ENCODE measurements at regions not wholly inside any gene's neighbourhood (a gene's known extent, or its start where the extent isn't known, plus 50 kb on each side); places are given as distances from the start of the nearest gene placed in this dataset.

- DNase-seq = no peak
- Mint-ChIP-seq H3K4me1 (no peaks in the 10 kb centered on the region), H3K9me3 (no peaks in the 10 kb centered on the region), H3K27ac (no peak overlapping the region), H3K4me3 (no peak overlapping the region), H3K36me3 (no peaks in the 10 kb centered on the region), H3K27me3 (ENCODE audit: low read depth in 3 of 3) (peaks cover 6 to 9% (median 9%) of the 10 kb centered on the region in 3 donors)
Measured at GRCh38 chr20:60587986-60588385, 629.8 kb downstream of the CDH26 start.

DNA sequence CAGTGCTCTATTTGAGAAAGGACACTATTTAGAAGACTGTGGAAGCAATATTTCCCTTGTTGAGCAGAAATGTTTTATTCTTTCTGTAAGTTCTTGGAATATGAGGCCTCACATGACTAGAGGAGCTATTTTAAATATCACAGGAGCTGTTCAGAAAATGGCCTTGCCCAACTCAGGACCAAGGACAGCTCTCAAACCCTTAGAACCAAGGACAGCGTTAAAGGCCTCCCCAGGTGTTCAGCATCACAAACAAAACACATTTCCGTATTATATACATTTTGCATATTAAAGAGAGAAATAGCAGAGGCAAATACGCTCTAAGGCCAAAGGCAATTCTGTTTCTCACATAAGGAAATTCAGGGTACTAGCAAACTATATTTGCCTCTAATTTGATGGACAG, 631.4 kb downstream of the CDH26 start:
- H3K9me3 Mint-ChIP-seq = no peaks in the 10 kb centered on the region
- H3K36me3 Mint-ChIP-seq = no peaks in the 10 kb centered on the region
- peaks cover 6 to 9% (median 9%) of the 10 kb centered on the region in 3 donors for H3K27me3 Mint-ChIP-seq (ENCODE audit: low read depth in 3 of 3)
- H3K4me1 Mint-ChIP-seq = no peaks in the 10 kb centered on the region
- DNase-seq = no peak
- H3K27ac Mint-ChIP-seq = no peak overlapping the region
- no peak overlapping the region for H3K4me3 Mint-ChIP-seq

DNA sequence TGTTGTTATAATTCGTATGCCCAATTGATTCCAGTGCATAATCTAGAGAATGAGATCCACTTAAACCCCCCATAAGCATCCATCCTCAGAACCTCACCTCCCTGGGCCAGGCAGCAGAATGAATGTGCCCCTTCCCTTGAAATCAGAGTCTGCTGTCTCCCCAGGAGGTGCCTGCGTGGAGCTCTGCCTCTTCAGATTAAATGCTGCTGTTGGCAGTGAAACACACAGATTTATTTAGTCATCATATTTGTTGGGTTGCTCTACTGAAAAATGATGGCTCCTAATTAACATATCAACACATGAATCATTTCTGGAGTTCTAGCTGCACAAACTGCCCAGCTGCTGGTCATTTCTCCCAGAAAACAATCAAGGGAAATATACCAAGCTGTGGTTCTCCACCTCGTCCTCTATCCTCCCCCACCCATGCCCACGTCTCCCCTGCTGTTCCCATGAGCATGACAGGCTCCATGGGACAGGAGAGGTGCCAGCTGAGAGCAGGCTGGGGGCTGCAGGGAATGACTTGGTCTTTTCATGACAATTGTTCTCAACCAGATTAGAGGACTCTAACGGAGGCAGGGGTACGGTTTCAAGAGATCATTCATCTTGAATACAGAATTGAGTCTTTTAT, 633.1 kb downstream of the CDH26 start:
- H3K27me3 Mint-ChIP-seq (ENCODE audit: low read depth in 3 of 3) = peaks cover 4 to 6% (median 5%) of the 10 kb centered on the region in 3 donors
- no peaks in the 10 kb centered on the region for H3K4me1 Mint-ChIP-seq
- no peak overlapping the region for H3K4me3 Mint-ChIP-seq
- no peaks in the 10 kb centered on the region for H3K9me3 Mint-ChIP-seq
- DNase-seq = no peak
- no peak overlapping the region for H3K27ac Mint-ChIP-seq
- no peaks in the 10 kb centered on the region for H3K36me3 Mint-ChIP-seq

DNA sequence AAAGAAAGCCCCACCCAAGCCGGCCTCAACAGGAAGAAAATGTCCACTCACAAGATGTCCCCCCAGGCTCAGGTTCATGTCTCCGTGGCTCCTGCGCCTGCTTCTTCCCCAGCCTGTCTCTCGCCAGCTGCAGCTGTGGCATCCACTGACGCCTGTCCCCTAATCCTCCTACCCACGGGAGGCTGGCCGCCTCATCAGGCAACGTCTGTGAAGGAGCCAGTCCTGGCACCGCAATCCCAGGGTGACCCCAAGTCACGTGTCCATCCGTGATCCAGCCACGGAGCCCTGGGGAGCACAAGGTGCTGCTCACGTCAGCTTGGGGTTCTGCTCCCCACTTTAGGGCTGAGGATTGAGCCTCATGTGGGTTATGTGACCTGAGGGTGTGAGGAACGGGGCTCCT, 640.3 kb downstream of the CDH26 start:
- Mint-ChIP-seq H3K9me3 (peaks cover 0 to 2% (median 0%) of the 10 kb centered on the region in 6 donors), H3K27me3 (ENCODE audit: low read depth in 3 of 3) (peaks cover 0 to 6% (median 5%) of the 10 kb centered on the region in 3 donors), H3K36me3 (no peaks in the 10 kb centered on the region), H3K4me3 (no peak overlapping the region), H3K27ac (no peak overlapping the region), H3K4me1 (no peaks in the 10 kb centered on the region)
- no peak for DNase-seq

DNA sequence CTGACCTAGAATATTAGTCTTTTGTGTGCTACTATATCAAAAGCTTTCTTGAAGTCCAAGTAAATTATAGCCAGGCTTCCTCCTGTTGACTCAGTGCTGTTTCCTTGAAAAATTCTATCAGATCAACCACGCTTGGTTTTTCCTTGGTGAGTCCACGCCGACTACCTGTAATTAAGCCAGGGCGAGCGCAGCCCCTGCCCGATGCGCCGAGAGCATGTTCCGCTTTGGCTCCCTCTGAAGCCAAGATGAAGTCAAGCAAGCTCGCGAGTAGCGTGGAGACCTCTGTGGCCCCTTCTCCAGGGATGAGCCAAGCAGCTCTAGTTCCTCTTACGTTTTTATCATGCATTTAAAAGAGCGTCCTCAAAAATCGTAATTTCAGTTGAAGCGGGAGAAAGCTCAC, 641.2 kb downstream of the CDH26 start:
- Mint-ChIP-seq H3K27me3 (ENCODE audit: low read depth in 3 of 3) (peaks cover 0 to 6% (median 5%) of the 10 kb centered on the region in 3 donors), H3K27ac (no peak overlapping the region), H3K4me1 (no peaks in the 10 kb centered on the region), H3K4me3 (no peak overlapping the region), H3K9me3 (peaks cover 0 to 2% (median 0%) of the 10 kb centered on the region in 6 donors), H3K36me3 (no peaks in the 10 kb centered on the region)
- DNase-seq = no peak

DNA sequence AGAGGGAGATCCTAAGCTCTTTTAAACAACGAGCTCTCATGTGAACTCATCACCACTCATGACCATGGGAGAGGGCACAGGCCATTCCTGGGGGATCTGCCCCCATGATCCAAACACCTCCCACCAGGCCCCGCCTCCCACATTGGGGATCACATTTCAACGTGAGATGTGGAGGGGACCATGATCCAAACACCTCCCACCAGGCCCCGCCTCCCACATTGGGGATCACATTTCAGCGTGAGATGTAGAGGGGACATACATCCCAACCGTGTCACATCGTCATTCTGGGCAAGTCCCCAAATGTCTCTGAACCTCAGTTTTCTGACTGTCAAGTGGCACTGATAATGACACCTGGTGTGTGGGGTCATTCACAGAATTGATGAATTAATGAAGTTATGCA, 641.8 kb downstream of the CDH26 start:
- Mint-ChIP-seq H3K4me1 (no peaks in the 10 kb centered on the region), H3K9me3 (peaks cover 0 to 2% (median 0%) of the 10 kb centered on the region in 6 donors), H3K36me3 (no peaks in the 10 kb centered on the region), H3K27ac (no peak overlapping the region), H3K27me3 (ENCODE audit: low read depth in 3 of 3) (peaks cover 0 to 8% (median 6%) of the 10 kb centered on the region in 3 donors), H3K4me3 (no peak overlapping the region)
- DNase-seq = no peak

- H3K27me3 Mint-ChIP-seq (ENCODE audit: low read depth in 3 of 3) = peaks cover 0 to 5% (median 3%) of the 10 kb centered on the region in 3 donors
- no peak overlapping the region for H3K4me3 Mint-ChIP-seq
- no peaks in the 10 kb centered on the region for H3K36me3 Mint-ChIP-seq
- no peak overlapping the region for H3K27ac Mint-ChIP-seq
- H3K4me1 Mint-ChIP-seq = no peaks in the 10 kb centered on the region
- H3K9me3 Mint-ChIP-seq = no peaks in the 10 kb centered on the region
- no peak for DNase-seq
Measured at GRCh38 chr20:60624066-60624465, 628.0 kb upstream of the CDH4 start.

DNA sequence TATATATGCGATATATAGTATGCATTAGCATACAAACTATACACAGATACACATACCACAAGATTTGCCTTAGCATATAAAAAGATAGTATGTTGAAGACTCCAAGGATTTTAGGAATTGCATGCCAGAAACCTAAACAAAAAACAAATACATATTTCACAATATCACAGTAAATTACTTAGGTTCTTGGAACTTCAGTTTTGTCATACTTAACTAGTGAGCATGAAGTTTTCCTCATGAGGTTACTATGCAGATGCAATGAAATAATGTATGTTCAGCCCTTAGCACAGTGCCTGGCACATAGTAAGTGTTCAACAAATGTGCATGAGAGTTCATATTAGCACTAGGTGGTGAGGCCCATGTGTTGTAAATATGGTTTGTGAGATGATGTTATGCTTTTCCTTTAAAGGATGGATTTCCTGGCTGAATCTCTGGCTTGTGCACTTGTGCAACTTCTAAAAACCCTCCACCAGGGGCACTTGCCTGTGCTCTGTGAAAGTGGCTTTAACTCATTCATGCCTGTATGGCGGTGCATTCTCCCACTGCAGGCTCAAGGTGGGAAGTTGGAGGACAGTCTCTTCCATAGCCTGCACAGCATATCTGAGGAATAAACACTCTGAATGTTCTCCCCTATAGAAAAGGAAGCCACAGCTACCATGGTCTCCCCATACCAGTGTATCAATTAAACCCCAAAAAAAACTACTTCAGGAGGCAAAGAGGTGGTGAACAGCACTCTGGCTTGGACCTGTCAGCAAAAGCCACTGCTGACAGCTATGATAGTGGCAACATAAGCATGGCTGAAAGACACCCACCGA, 624.1 kb upstream of the CDH4 start:
- no peak for DNase-seq
- H3K4me3 Mint-ChIP-seq = no peak overlapping the region
- no peaks in the 10 kb centered on the region for H3K36me3 Mint-ChIP-seq
- no peaks in the 10 kb centered on the region for H3K9me3 Mint-ChIP-seq
- H3K27ac Mint-ChIP-seq = no peak overlapping the region
- peaks cover 0 to 4% (median 3%) of the 10 kb centered on the region in 3 donors for H3K27me3 Mint-ChIP-seq (ENCODE audit: low read depth in 3 of 3)
- H3K4me1 Mint-ChIP-seq = no peaks in the 10 kb centered on the region

DNA sequence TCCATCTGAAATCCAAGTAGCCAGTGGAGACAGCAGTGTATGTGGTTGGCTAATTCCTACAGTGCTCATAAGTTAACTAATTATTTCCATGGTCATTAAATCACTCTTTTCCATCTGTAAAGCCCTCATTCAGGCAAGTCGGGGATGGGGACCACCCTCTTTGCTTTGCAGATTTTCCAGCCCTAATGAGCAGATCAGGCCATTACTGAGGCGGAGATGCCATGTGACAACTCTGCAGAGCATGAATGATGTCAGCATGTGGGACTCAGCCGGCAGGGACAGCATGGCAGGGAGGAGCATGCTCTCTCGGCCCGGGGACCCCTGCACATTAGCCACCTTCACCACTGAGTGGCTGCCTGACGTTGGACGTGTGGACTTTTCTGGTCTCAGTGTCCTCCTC, 623.3 kb upstream of the CDH4 start:
- no peak overlapping the region for H3K4me3 Mint-ChIP-seq
- no peaks in the 10 kb centered on the region for H3K4me1 Mint-ChIP-seq
- H3K9me3 Mint-ChIP-seq = no peaks in the 10 kb centered on the region
- peaks cover 0 to 4% (median 3%) of the 10 kb centered on the region in 3 donors for H3K27me3 Mint-ChIP-seq (ENCODE audit: low read depth in 3 of 3)
- no peak for DNase-seq
- no peaks in the 10 kb centered on the region for H3K36me3 Mint-ChIP-seq
- H3K27ac Mint-ChIP-seq = no peak overlapping the region

DNA sequence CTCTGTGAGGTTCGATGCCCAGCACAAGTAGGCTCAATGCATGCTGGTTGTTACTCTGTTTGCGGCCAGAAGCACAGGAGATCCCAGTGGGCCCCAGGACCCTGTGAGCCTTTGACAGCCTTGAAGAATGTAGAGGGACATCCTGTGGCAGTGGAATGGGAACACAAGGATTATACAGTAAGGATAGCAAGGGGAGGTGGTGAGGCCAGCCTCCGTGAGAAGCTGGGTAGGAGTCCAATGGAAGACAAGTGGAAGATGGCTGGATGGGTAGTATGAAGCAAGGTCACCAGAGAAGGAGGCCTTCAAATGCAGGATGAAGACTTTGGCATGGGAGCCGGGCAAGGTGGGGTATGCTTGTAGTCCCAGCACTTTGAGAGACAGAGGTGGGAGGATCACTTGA, 622.9 kb upstream of the CDH4 start:
- no peak overlapping the region for H3K4me3 Mint-ChIP-seq
- no peaks in the 10 kb centered on the region for H3K36me3 Mint-ChIP-seq
- H3K9me3 Mint-ChIP-seq = no peaks in the 10 kb centered on the region

DNA sequence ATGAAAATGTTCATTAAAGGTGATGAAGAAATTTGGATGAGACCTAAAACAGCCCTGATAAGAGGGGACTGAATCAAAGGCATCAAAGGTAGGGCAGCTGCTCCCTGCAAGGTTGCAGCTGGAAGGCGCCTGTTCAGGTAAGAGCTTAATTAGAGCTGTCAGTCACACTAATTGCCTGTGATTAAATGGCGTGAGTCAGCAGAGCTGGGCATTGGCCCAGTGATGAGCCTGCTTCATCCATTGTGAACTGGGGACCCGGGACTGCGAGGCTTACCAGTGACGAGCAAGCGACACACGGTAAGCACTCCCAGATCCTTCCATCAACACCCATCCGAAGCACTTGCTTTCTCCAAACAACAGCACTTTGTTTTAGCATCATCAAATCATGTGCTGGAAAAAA, 621.5 kb upstream of the CDH4 start:
- peaks cover 0 to 4% (median 3%) of the 10 kb centered on the region in 3 donors for H3K27me3 Mint-ChIP-seq (ENCODE audit: low read depth in 3 of 3)
- no peak for DNase-seq
- no peak overlapping the region for H3K4me3 Mint-ChIP-seq
- H3K9me3 Mint-ChIP-seq = no peaks in the 10 kb centered on the region
- no peak overlapping the region for H3K27ac Mint-ChIP-seq
- H3K36me3 Mint-ChIP-seq = no peaks in the 10 kb centered on the region
- no peaks in the 10 kb centered on the region for H3K4me1 Mint-ChIP-seq

More for the DNA sequence above, 622.9 kb upstream of the CDH4 start:
- peaks cover 0 to 4% (median 3%) of the 10 kb centered on the region in 3 donors for H3K27me3 Mint-ChIP-seq (ENCODE audit: low read depth in 3 of 3)
- no peaks in the 10 kb centered on the region for H3K4me1 Mint-ChIP-seq
- H3K27ac Mint-ChIP-seq = no peak overlapping the region
- no peak for DNase-seq

DNA sequence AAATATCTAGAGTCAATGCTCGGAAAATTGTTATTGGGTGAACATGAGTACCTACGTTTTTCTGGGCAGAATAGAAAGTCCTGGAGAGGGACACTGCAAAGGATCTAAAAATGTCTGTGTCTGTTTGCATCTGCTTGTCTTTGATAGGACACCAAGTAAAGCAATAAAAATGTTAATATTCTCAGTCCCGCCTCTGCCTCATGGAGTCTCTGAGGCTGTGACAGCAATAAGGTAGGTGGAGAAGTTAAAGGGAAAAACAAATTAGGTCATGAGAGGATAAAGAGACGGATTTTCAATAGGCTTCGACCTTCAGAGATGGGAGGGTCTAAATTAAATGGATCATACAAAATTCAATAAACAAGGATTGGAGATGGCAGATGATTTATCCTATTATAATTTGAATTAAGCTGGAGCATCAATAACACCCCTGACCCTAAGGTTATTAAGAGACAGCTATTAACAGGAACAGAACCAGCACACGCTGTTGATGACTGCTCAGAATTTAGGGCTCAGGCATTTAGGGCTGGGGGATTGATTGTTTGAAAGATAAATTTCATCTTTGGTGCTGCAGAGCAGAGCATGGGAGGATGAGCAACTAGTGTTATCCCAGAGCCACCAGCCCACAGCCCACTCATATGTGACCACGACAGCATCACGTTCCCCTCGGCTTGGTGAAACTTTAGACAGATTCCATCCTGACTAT, 620.3 kb upstream of the CDH4 start:
- no peak overlapping the region for H3K27ac Mint-ChIP-seq

GRCh38 chr20:60632391-60633262, 619.4 kb upstream of the CDH4 start:
- no peak for DNase-seq
- H3K27ac Mint-ChIP-seq = no peak overlapping the region
- H3K36me3 Mint-ChIP-seq = no peaks in the 10 kb centered on the region
- no peaks in the 10 kb centered on the region for H3K4me1 Mint-ChIP-seq
- H3K9me3 Mint-ChIP-seq = no peaks in the 10 kb centered on the region
- peaks cover 3 to 7% (median 3%) of the 10 kb centered on the region in 3 donors for H3K27me3 Mint-ChIP-seq (ENCODE audit: low read depth in 3 of 3)
- no peak overlapping the region for H3K4me3 Mint-ChIP-seq

More for the DNA sequence above, 620.3 kb upstream of the CDH4 start:
- peaks cover 3 to 7% (median 3%) of the 10 kb centered on the region in 3 donors for H3K27me3 Mint-ChIP-seq (ENCODE audit: low read depth in 3 of 3)
- H3K4me1 Mint-ChIP-seq = no peaks in the 10 kb centered on the region
- no peaks in the 10 kb centered on the region for H3K9me3 Mint-ChIP-seq
- H3K36me3 Mint-ChIP-seq = no peaks in the 10 kb centered on the region
- H3K4me3 Mint-ChIP-seq = no peak overlapping the region
- DNase-seq = no peak

Measured in immature natural killer cell (primary cell).